Stimulated activated CD8-positive, alpha-beta memory T cell treated with anti-CD3 and anti-CD28 coated beads, Interleukin-4, amount 100 ng/mL, for 48 hours (primary cell): ENCODE measurements at regions not wholly inside any gene's neighbourhood (a gene's known extent, or its start where the extent isn't known, plus 50 kb on each side); places are given as distances from the start of the nearest gene placed in this dataset.
"Not testable (repeated sequence)": the region's sequence is repeated elsewhere in the genome, so short reads cannot be mapped to it uniquely, and the experiment has no call there.

ENCODE experiments used
- DNase-seq: peaks from one replicate; pipeline ENCODE4 v3.0.0-alpha.2; 2020

DNA sequence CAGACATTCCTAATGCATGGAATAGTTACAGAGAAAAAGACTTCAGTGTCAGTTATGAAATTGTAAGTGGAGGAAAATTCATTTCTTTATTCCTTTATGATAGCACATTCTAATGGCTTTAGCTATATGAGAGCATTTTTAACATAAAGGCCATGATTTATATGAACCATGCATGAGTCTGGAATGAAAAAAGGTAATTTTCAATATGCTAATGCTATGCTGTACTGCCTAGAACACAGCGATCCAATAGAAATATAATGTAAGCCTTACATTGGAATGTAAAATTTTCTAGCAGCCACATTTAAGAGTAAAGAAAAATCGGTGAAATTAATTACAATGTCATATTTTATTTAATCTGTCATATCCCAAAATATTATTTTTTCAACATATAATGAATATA, 932.0 kb downstream of the C4orf33 start:
- DNase-seq, result no peak

DNA sequence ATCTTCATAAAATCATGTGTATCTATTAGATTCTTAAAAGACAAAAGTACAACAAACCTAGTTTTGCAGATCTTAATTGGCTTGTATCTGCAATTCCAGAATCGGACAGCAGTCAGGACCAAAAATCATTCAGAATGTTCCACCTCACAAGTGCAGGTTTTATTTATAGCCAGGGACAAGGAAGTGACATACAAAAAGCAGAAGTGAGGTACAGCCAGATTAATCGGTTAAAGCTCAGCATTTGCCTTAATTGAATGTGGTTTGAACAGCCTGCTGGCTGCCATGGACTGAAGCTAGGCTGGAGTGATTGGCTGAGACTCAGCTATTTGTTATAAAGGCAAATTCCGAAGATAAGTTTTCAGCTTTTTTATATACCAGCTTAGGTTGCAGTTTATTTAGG, 932.6 kb downstream of the C4orf33 start:
- DNase-seq, result no peak

DNA sequence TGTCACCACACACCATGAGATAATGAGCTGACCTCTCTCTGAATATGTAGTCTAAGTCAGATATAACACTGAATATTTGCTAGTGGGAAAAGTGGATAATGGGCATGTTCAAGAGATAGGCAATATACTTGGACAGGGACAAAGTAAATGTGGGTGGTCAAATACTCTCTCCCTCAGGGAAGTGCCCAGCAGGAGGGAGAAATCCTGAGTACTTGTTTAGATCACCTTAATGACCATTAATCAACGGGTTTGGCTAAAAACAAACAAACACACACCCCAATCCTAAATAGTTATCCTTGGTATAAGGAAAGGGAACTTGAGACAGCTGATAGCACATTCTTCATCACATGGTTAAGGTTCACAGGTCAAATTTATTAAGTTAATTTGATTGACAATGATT, 933.5 kb downstream of the C4orf33 start:
- no peak for DNase-seq

DNA sequence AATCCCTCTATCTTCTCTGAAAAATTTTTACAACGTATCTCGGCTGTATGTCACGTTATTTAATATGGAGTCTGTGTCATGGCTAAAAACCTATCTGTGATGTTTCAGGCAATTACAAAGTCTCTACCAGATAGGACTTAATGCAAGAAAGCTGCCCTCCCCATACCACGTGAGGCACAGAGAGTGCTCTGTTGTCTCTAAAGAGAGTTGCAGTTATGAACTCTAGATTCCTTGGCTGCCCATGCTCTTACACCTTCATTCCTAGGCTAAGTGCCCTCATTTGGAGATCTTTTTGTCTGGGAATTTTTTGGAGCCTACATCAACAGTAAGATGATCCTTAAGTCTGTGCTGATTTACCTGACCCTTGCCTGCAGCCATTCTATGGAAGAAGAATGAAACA, 935.9 kb downstream of the C4orf33 start:
- no peak for DNase-seq

DNA sequence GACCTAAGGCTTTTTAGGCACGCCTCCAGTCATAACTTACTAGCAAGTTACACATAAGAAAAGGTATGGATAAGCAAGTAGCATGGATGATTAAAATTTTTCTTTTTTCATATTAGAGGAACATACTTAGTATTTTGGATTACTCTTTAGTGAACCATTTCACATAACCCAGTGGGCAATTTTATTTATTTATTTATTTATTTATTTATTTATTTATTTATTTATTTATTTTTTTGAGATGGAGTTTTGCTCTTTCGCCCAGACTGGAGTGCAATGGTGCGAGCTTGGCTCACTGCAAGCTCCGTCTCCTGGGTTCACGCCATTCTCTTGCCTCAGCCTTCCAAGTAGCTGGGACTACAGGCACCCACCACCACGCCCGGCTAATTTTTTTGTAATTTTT, 937.7 kb downstream of the C4orf33 start:
- DNase-seq, result not testable (repeated sequence)

DNA sequence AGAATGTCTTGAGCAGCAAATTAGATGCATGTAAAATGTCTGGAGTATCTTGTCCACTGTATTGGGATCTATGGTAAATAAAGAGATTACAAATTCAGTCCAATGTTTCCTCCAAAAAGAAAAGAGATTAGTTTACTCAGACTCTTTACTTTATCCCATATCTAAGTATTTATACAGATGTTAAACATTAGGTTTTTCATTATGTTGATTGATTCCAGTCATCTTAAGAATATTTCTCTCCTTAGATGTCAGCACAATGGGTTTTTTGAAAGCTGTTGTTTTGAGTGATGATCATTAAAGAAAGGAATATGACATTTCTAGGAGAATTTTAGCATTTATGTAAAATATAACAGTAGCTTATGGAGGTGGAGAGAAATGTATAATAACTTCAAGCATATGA, 938.9 kb downstream of the C4orf33 start:
- no peak for DNase-seq

DNA sequence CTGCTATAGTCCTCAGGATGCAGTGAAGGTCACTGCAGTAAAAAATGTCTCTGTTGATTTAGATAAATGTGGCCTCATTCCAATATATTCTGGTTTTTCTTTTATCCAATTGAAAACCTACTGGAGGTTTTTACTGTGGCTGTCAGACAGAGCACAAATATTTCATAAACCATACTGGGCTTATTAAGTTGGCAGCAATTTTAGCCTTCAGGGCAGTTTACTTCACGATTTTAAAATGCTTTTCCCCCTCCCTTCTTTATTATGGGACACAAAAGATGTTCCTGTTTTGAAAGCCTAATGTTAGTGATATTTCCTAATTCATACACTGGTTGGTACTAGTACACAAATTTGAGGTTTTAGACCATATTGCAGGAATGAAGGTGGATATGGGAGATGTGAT, 939.4 kb downstream of the C4orf33 start:
- no peak for DNase-seq

DNA sequence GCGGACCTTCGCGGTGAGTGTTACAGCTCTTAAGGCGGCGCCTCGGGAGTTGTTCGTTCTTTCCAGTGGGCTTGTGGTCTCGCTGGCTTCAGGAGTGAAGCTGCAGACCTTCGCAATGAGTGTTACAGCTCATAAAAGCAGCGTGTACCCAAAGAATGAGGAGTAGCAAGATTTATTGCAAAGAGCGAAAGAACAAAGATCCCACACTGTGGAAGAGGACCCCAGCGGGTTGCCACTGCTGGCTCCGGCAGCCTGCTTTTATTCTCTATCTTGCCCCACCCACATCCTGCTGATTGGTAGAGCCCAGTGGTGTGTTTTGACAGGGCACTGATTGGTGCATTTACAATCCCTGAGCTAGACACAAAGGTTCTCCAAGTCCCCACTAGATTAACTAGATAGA, 941.9 kb downstream of the C4orf33 start:
- not testable (repeated sequence) for DNase-seq

DNA sequence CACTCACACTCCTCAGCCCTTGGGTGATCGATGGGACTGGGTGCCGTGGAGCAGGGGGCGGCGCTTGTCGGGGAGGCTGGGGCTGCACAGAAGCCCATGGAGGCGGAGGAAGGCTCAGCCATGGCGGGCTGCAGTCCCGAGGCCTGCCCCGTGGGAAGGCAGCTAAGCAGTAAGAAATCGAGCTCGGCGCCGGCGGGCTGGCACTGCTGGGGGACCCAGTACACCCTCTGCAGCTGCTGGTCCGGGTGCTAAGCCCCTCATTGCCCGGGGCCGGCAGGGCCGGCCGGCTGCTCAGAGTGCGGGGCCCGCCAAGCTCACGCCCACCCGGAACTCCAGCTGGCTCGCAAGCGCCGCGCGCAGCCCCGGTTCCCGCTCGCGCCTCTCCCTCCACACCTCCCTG, 942.6 kb downstream of the C4orf33 start:
- DNase-seq, result not testable (repeated sequence)

DNA sequence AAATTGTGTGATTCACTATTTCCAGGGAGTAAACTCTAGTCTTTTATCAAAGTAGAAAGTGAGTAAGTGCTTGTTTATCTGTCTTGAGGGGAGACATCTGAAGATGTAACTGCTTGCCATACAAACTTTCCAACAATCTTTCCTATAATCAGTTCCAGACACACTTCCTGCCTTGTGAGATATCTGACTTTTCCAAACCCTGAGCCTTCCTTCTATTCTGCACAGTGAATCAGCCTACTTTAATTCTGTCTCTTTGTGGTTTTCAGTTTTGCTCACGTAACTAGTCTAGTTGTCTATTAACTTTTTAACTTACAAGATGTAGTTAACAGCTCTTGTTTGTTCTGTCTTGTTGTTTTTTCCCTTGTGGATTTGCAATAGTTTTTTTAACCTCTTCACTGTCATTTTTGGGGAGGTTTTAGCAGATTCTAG, 947.8 kb downstream of the C4orf33 start:
- DNase-seq, result no peak

DNA sequence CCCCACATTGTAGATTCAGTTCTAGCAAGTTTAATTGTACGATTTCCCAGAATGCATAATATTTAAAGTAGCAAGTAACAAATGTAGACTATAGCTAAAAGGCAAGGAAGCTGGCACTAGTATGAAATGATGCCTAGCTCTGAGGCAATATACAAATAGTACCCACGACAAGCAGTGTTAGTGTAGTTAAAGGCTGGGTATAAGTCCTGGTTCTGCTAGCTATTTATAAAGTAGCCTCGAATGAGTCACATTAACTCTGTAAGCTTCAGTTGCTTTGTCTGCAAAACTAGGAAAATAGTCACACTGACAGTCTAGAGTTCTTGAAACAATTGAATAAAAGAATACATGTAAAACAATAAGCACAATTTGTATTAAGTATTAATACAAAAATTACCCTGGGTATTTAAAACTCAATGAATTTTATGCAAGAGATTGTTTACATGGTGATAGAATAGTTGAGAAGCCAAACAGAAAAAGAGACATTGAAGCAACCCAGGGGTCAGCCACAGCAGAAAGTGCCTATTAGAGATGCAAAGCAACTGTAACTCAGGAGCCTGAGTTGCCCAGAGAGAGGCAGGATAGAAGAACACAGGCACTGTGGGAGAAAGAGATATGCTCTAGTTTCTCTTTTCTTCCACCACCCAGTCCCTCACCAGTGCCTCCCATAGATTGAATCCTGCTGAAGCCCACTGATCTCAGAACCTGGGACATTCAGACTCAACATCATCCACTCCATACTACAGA, 949.0 kb downstream of the C4orf33 start:
- no peak for DNase-seq

DNA sequence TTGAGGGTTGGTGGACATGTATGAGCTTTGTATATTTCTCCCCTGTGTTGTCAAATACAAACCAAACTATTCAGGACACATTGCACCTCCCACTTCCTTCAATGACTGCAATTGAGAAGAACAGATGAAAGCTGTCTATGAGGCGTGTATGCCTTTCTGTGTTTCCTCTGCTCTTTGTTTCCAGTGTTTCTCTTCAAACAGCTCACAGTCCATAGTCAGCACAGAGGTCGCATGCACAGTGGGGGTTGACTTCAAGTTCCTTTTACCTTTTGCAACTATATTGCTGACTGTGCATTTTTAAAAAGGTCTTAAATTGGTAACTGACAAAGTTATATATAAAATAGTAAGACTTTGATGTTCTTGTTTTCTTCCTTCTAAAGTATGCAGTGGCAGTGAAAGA, 957.8 kb downstream of the C4orf33 start:
- no peak for DNase-seq

DNA sequence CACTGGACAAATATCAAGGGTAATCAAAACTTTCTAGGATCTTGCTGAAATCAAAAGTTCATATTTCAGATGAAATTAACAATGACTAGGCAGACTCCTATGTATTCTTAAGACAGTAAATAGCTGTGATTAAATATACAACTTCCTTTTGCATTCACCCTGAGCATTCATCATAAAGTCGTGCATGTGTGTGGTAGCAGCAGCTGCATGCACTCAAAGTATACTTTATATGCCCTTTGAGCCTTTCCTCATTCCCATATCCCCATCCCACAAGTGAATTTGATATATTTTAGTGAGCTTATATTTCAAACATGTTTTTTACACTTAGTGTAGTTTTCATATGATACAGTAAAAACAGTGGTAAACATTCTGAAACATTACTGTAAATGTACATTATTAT, 959.0 kb downstream of the C4orf33 start:
- DNase-seq, result no peak

DNA sequence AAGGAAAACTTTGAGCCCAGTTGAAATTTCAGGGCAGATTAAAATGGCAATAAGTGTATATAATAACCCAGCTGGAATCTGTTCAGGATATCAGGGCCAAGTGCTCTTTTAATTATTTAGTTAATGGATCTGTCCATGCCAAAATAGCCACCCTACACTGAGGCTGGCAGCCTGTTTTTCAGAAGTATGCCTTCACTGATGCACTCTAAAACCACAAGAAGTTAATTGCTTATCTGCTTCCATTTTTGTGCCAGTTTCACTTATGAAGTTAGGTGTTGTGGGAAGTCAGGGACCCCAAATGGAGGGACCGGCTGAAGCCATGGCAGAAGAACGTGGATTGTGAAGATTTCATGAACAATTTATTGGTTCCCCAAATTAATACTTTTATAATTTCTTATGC, 960.3 kb downstream of the C4orf33 start:
- no peak for DNase-seq

DNA sequence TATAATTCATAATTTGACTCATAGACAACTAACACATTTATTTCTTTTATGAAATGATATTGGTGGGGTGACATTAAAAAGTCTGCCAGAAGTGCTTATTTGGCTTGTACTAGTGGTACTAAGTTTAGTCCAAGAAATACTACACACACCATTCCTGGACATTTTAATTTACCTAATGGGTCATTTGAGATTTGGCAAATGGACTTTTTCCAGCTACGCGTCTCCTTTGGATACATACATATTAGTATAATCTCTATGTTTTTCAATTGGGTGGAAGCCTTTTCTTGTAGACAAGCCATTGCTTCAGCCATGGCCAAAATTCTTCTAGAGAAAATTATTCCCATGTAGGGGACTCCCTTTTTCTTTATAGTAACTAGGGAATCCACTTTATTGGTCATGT, 968.5 kb downstream of the C4orf33 start:
- no peak for DNase-seq

DNA sequence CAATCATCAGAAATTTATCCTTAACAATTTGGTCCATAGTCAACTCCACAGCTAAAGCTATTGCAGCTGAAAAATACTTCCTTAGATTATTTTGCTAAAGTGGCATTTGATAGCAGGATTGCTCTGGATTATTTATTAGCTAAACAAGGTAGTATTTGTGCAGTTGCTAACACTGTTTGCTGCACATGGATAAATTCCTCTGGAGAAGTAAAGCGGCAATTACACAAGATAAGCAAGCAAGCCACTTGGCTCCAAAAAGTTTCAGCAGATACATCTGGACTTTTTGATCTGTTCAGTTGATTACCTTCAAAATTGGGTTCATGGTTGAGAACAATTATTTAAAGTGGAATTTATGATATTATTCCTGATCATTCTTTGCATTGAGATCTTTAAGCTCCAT, 971.5 kb downstream of the C4orf33 start:
- no peak for DNase-seq

DNA sequence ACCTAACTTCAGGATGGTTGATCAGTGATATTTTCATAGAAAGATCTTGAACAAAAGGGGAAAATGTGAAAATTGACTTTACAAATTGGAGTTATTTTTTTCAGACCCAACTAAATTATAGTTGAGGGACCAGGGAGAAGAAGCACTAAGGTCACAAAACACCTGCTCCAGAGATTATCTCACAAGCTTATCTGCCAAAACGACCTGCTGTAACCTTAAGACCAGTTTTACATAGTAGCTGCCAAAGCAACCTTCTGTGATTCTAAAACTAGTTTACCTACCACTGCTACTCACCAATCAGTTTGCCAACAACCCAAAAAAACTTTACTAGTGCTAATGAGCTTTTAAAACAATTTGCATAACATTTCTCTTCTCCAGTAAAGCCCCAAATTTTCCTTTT, 972.1 kb downstream of the C4orf33 start:
- no peak for DNase-seq

DNA sequence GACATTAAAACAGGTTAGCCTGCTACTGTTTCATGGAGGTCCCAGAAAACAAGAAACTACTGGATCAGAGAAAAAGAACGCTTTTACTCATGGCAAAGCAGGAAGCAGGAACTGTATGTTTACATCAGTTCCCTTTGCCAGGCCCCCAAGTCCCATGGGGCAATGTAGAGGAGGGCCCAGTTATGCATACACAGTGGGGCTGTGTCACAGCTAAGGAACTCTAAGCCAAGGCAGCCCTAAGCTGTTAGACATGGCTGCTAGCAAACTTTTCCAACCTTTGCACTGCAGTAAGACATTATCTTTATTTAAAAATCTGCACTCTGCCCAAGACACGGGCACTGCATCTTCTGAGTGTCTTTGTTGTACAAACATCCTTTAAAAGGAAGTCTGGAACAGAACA, 975.8 kb downstream of the C4orf33 start:
- DNase-seq, result no peak

DNA sequence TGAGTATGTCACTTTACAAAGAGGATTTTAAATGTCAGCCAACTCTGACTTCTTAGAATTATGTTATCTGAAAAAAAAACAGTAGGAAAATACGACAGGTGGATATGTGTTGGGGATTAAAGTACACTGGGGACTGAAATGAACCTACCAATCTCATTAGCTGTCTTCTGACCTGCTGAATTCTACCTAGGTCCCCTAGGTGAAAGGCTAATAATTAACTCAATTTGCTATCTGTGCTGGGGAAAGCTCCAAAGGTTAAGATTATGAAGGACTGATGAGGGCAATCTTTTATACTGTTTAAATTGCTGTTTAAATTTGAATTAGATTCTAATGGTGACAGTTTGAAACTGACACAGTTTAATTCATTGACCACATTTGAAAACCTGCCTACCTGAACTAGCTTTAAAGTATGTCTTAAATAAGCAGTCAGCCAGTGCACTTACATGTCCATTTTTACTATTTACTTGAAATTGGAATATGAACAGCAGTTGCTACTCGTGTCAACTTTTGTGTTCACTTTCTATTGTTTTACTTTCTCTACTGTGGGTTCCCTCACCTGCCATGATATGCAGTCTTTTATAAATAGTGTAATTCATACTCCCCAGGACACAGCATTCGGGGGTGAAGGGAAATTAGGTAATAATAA, 977.3 kb downstream of the C4orf33 start:
- no peak for DNase-seq

DNA sequence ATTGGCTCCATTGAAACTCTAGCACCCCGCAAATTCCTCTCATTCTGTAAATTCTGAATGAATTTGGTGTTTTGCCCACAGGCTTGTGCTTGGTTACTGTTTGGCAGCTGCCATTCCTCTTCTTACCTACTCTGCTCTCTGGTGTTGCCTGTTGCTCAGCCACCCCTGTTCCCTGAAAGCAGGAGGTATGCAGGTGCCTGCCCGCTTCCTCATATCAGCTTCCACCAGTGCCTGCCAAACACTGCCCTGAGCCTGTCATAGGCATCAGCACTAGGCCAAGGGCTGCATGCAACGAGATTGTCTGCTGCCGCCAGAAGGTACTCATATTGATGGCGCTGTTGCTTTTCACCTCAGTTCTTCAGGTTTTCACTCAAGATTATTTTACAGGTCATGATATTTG, 978.1 kb downstream of the C4orf33 start:
- no peak for DNase-seq

DNA sequence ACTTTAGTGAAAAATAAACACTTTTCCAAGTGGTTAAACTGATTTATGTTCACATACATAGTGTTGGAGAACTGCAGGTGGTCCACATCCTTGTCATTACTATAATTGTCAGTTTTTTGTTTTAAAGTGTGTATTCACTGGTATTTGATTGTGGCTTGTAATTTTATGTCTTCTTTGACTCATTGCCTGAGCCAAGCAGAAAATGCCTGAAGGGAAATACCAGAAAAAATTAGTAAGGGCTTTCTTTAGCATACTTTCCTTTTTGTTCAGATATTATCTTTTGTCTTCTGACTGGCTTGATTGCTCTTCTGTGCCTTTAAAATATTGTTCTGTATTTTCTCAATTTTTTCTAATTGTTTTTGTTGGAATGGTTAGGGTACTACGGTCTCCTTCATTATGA, 981.3 kb downstream of the C4orf33 start:
- DNase-seq, result no peak

DNA sequence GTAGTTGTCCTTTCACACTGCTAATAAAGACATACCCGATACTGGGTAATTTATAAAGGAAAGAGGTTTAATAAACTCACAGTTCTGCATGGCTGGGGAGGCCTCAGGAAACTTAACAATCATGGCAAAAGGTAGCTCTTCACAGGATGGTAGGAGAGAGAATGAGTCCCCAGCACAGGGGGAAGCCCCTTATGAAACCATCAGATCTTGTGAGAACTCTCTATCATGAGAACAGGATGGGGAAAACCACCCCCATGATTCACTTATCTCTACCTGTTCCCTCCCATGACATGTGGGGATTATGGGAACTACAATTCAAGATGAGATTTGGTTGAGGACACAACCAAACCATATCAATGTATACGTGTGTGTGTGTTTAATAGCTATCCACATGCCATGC, 983.1 kb downstream of the C4orf33 start:
- DNase-seq, result not testable (repeated sequence)

DNA sequence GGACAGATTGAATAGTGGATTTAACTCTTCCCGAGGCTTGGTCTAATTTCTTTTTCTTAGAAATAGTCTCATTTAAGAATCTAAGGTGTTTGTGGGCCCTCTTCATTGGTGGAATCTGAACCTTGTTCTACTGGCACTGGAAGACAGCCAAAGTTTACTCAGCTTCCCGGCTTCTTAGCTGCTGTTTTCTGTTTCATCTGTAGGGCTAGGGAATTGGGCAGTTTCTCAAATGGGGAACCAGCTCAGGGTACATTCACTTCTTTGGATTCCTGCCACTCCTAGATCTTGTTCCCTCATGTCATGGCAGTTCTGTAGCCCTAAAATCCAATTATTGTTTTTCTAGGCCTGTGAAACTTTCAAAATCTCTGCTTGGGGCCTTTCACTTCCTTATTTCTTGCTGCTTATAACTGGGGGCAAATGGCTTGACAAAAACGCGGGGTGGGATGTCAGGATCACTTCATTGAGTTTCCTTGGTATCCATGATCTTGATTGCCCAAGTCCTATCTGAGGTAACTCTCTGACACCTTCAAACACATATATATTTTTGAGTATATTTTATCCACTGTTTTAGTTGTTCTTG, 985.0 kb downstream of the C4orf33 start:
- DNase-seq, result no peak

DNA sequence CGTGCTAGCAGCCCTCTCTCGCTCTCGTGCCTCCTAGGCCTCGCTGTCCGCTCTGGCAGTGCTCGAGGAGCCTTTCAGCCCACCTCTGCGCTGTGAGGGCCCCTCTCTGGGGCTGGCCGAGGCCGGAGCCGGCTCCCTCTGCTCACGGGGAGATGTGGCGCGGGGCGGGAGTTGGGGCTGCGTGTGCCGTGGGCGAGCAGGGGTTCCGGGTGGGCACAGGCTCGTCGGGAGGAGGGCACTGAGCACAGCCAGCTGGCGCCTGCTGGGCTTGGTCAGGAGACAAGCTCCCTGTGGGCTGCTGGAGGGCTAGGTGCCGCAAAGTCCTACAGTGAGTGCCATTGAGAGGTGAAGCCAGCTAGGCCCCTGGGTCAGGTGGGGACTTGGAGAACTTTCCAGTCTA, 994.5 kb downstream of the C4orf33 start:
- DNase-seq, result no peak
